ENCODE measurements at regions not wholly inside any gene's neighbourhood (a gene's known extent, or its start where the extent isn't known, plus 50 kb on each side); places are given as distances from the start of the nearest gene placed in this dataset.

- Mint-ChIP-seq H3K27me3 (no peaks in the 10 kb centered on the region), H3K9me3 (peaks cover 13% of the 10 kb centered on the region), H3K4me1 (ENCODE audit: unreplicated experiment) (no peaks in the 10 kb centered on the region), H3K4me3 (no peak overlapping the region), H3K36me3 (no peaks in the 10 kb centered on the region), H3K27ac (no peak overlapping the region)
- no peak for DNase-seq (ENCODE audit: extremely low spot score, unreplicated experiment)
- no peak for TF ChIP-seq CTCF (conservative IDR thresholded peaks at IDR 0.05)
Observed at GRCh38 chrX:9233141-9233540, 199.2 kb upstream of the FAM9B start.

- Mint-ChIP-seq H3K4me1 (ENCODE audit: unreplicated experiment) (no peaks in the 10 kb centered on the region), H3K9me3 (peaks cover 13% of the 10 kb centered on the region), H3K4me3 (no peak overlapping the region), H3K27ac (no peak overlapping the region), H3K36me3 (no peaks in the 10 kb centered on the region), H3K27me3 (no peaks in the 10 kb centered on the region)
- DNase-seq (ENCODE audit: extremely low spot score, unreplicated experiment): no peak
- no peak for TF ChIP-seq CTCF (conservative IDR thresholded peaks at IDR 0.05)
Observed at GRCh38 chrX:9234315-9234714, 200.4 kb upstream of the FAM9B start.

- Mint-ChIP-seq H3K4me1 (ENCODE audit: unreplicated experiment) (no peaks in the 10 kb centered on the region), H3K27me3 (no peaks in the 10 kb centered on the region), H3K27ac (no peak overlapping the region), H3K4me3 (no peak overlapping the region), H3K36me3 (no peaks in the 10 kb centered on the region), H3K9me3 (peaks cover 9% of the 10 kb centered on the region)
- no peak for DNase-seq (ENCODE audit: extremely low spot score, unreplicated experiment)
- TF ChIP-seq CTCF (conservative IDR thresholded peaks at IDR 0.05): no peak
Observed at GRCh38 chrX:9235722-9236121, 201.8 kb upstream of the FAM9B start.

- no peak overlapping the region for H3K4me3 Mint-ChIP-seq
- no peak for TF ChIP-seq CTCF (conservative IDR thresholded peaks at IDR 0.05)
- H3K27me3 Mint-ChIP-seq: no peaks in the 10 kb centered on the region
- H3K4me1 Mint-ChIP-seq (ENCODE audit: unreplicated experiment): no peaks in the 10 kb centered on the region
- no peak for DNase-seq (ENCODE audit: extremely low spot score, unreplicated experiment)
- H3K9me3 Mint-ChIP-seq: no peaks in the 10 kb centered on the region
- no peaks in the 10 kb centered on the region for H3K36me3 Mint-ChIP-seq
- H3K27ac Mint-ChIP-seq: no peak overlapping the region
Observed at GRCh38 chrX:9240956-9241355, 207.0 kb upstream of the FAM9B start.

- no peak overlapping the region for H3K27ac Mint-ChIP-seq
- H3K4me3 Mint-ChIP-seq: no peak overlapping the region
- DNase-seq (ENCODE audit: extremely low spot score, unreplicated experiment): no peak
- H3K36me3 Mint-ChIP-seq: no peaks in the 10 kb centered on the region
- H3K9me3 Mint-ChIP-seq: no peaks in the 10 kb centered on the region
- no peaks in the 10 kb centered on the region for H3K27me3 Mint-ChIP-seq
- no peaks in the 10 kb centered on the region for H3K4me1 Mint-ChIP-seq (ENCODE audit: unreplicated experiment)
- no peak for TF ChIP-seq CTCF (conservative IDR thresholded peaks at IDR 0.05)
Observed at GRCh38 chrX:9241427-9241826, 207.5 kb upstream of the FAM9B start.
